IPS-18c (cell line): ENCODE measurements at regions not wholly inside any gene's neighbourhood (a gene's known extent, or its start where the extent isn't known, plus 50 kb on each side); places are given as distances from the start of the nearest gene placed in this dataset.

Source experiments
- H3K4me3 ChIP-seq: 2 replicates; pipeline ENCODE4 v1.7.0; 2013; ENCODE audit warnings: low read depth, mild to moderate bottlenecking, low read length, moderate library complexity; ENCODE audit not compliant: insufficient read depth
- H3K9me3 ChIP-seq: one replicate; pipeline ENCODE4 v1.6.1; 2013; ENCODE audit warnings: mild to moderate bottlenecking, low read length, moderate library complexity; ENCODE audit not compliant: control insufficient read depth, insufficient read depth

DNA sequence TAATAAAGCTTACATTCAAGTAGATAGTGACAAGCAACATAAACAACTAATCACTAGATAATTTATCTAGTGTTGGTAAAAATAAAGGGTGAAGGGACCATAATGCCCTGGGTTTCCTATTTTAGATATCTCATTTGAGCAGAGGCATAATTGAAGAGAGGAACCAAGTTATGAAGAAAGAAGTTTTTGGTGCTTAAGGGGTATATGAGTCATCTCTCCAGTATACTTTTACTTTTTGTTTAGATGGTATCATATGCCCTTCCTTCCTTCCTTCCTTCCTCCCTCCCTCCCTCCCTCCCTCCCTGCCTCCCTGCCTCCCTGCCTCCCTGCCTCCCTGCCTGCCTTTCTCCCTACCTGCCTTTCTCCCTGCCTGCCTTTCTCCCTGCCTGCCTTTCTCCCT is 1053.5 kb upstream of the CELF4 start:
- no peak overlapping the region for H3K4me3 ChIP-seq
- H3K9me3 ChIP-seq: no peaks in the 10 kb centered on the region

GRCh38 chr18:38616306-38616705 is 1050.7 kb upstream of the CELF4 start:
- no peaks in the 10 kb centered on the region for H3K9me3 ChIP-seq
- H3K4me3 ChIP-seq: no peak overlapping the region

GRCh38 chr18:38612904-38613303 is 1047.3 kb upstream of the CELF4 start:
- Histone ChIP-seq H3K9me3 (no peaks in the 10 kb centered on the region), H3K4me3 (no peak overlapping the region)

DNA sequence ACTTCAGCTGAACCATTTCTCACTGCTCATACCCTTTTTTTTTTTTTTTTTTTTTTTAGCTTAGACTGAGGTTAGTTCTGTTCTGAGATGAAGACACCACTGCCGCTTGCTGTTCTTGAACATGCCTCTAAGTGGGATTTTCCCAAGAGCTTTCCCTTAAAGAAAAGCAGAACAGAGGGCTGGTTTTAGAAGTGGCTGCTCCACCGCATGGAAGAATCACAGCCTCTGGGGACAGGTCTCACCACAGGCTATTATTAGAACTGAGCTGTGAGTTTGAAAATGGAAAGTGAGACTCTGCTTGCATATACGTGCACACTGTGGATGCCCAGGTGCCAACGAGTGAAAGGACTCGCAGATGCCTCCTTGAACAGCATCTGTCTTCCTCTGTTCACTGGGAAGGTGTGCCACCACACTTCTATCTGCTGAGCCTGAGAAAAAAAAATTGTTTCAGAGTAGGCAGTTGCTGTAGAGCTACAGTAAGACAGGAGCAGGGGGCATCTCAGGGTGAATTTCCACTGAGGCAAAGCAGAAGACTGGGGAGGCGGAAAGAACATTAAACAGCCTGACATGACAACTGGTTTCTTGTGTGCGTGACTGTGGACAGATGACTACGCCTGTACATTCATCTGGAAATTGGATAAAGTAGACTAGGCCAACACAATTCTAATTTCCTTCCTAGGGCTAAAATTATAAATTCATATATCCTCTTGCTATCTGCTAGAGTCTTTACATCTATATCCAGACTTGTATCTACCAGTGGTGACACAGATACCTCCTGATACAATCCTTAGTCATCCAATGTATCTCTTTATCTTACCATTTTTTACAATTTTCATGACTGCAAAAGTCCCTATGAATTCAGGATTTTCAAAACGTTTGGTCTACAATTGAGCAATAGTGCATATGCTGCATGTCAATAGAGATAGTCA is 1045.7 kb upstream of the CELF4 start:
- Histone ChIP-seq H3K9me3 (no peaks in the 10 kb centered on the region), H3K4me3 (no peak overlapping the region)

- H3K9me3 ChIP-seq: no peaks in the 10 kb centered on the region
- no peak overlapping the region for H3K4me3 ChIP-seq
Measured at GRCh38 chr18:38606841-38607240, 1041.2 kb upstream of the CELF4 start.

GRCh38 chr18:38602341-38602740 is 1036.7 kb upstream of the CELF4 start:
- no peaks in the 10 kb centered on the region for H3K9me3 ChIP-seq
- H3K4me3 ChIP-seq: no peak overlapping the region

DNA sequence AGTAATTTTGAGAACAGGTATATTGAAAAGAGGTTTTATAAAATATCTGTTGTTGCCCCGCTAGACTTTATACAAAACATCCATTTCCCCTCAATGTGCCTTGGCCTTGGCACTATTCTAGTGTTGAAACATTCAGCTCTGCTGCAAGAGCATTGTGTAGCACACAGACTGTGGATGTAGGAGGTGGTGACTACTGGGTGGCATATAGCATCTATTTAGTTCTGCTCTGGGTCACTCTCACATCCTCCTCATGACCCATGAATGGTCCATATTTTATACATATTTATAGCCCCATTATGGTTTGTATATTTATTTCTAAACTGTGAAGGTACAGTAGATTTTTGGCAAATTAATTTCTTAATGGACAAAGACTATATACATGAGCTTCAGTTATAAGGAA is 1022.0 kb upstream of the CELF4 start:
- Histone ChIP-seq H3K9me3 (peaks cover 2% of the 10 kb centered on the region), H3K4me3 (no peak overlapping the region)

DNA sequence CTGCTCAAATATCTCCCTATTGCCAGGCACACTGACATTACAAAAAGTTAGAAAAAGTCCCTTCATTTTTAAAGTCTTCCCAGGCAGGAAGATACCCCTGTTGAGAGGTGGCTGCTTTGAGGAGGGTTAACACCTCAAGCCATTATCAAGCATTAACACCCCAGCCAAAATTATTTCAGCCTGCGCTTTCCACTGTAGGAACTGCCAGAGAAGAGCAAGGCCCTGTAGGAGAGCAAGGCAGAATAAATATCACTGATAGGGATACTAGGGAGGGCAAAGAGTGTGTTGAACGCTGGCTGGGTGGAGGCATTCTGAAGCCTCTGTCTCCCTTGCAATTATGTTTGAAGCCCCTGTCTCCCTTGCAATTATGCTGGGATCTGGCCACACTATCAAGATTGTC is 1020.7 kb upstream of the CELF4 start:
- peaks cover 2% of the 10 kb centered on the region for H3K9me3 ChIP-seq

DNA sequence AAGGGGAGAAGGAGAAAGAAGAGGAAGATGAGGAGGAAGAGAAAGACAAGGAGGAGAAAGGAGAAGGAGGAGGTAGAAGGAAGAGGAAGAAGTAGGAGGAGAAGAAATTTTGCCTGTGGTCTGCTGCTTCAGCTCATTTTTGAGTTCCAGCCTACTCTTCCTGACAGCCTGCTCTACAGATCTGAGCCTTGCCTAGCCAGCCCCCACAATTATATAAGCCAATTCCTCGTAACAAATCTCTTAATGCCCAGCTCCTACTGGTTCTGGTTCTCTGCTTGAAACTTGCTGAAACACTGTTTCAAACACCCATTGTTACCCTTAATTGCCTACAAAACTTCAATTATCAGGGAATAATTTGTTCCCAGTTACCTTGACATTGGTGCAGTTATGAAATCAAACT is 1014.2 kb upstream of the CELF4 start:
- peaks cover 2% of the 10 kb centered on the region for H3K9me3 ChIP-seq
- H3K4me3 ChIP-seq: no peak overlapping the region

More for the DNA sequence above, 1020.7 kb upstream of the CELF4 start:
- no peak overlapping the region for H3K4me3 ChIP-seq

DNA sequence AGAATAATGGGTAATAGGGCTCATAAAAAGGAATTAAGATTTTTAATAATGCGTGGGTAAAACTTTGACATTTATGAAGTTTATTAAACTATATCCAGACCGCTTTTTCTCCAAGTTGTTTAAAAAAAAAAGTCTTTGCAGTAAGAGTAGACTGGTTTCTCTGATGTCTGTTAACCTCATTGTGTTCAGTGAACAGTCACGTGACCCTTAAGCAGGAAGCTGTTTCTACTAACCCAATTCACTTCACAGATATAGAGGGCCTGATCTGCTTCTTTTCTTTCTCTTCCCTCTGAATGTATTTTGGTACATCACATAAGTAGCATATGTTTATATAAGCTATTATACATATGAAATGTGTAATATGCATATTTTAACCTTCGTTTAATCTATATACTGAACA is 1011.3 kb upstream of the CELF4 start:
- H3K4me3 ChIP-seq: no peak overlapping the region
- H3K9me3 ChIP-seq: no peaks in the 10 kb centered on the region

GRCh38 chr18:38576349-38576748 is 1010.8 kb upstream of the CELF4 start:
- no peaks in the 10 kb centered on the region for H3K9me3 ChIP-seq
- no peak overlapping the region for H3K4me3 ChIP-seq

DNA sequence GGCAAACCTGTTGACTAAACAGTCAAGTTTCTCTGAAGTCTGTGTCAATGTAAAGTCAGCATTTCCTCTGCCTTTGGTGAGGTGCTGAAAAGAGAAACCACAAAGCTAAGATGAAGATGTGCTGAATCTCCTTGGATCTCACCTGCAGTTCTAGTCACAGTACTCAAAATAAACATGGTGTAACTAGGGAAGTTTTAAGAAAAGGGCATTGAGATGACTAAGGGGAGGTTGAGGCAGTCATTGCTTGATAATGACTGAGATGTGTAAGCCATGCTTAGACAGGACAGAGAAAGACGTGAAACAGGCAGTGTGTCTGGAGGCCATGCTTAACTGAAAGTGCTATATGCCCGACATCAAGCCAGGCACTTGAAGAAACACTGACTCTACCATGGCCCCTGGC is 1010.0 kb upstream of the CELF4 start:
- Histone ChIP-seq H3K9me3 (no peaks in the 10 kb centered on the region), H3K4me3 (no peak overlapping the region)

- H3K4me3 ChIP-seq: no peak overlapping the region
- H3K9me3 ChIP-seq: no peaks in the 10 kb centered on the region
Measured at GRCh38 chr18:38575023-38575422, 1009.4 kb upstream of the CELF4 start.

DNA sequence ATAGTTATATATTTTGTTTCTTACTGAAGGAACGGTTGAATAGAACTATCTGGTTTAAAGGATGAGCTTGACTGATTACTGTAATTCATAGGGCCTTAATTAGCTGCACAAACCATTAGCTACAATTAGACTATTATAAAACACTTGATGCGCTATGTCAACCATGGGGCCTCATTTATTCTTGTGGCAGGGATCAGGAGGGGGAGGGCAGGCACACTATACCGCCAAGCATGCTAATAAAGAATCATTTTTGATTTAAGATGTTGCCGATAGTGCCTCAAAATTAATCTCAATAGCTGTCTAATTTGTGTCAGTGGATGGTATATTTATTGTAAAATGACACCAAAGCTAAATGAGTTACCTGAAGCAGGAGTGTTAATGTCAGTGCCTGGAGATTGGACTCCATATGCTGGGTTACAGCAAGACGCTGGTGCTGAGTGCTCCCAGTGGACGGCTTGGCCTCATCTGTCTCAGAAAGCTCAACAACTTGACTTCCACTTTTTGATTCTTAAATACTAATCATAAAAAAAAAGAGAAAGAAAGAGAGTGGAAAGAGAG is 1007.0 kb upstream of the CELF4 start:
- no peak overlapping the region for H3K4me3 ChIP-seq

GRCh38 chr18:38571651-38572050 is 1006.1 kb upstream of the CELF4 start:
- H3K4me3 ChIP-seq: no peak overlapping the region
- no peaks in the 10 kb centered on the region for H3K9me3 ChIP-seq

More for the DNA sequence above, 1007.0 kb upstream of the CELF4 start:
- no peaks in the 10 kb centered on the region for H3K9me3 ChIP-seq

DNA sequence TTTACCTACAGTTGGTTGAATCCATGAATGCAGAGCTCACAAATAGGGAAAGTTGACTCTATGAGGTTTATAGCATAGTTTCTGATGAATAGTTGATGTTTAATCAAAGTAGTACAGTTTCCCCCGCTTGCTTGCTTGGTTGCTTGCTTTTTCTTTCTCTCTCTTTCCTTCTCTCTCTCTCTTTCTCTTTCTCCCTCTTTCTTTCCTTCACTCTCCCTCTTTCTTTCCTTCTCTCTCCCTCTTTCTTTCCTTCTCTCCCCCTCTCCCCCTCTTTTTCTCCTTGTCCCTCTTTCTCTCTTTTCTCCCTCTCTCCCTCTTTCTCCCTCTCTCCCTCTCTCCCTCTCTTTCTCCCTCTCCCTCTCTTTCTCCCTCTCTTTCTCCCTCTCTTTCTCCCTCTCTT is 999.9 kb upstream of the CELF4 start:
- no peaks in the 10 kb centered on the region for H3K9me3 ChIP-seq
- no peak overlapping the region for H3K4me3 ChIP-seq

- no peak overlapping the region for H3K4me3 ChIP-seq
- H3K9me3 ChIP-seq: no peaks in the 10 kb centered on the region
Measured at GRCh38 chr18:38563396-38563980, 997.9 kb upstream of the CELF4 start.

DNA sequence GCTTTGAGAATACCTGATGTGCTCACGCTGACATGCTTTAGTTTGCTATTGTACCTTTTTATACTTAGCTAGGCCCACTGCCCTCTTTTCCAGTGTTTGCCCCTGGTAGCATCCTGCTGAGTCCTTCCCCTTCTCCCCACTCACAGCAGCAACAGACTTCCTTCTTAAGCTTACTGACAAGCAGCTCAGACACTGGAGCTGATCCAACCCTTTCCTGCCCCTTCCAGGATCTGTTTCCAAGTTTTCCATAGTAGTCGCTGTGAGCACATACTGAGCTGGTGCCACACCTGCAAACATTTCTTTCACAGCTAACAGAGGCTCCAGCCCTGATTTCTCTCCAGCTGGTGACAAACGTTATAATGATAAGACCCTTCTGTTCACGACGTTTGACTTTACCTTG is 991.4 kb upstream of the CELF4 start:
- Histone ChIP-seq H3K9me3 (no peaks in the 10 kb centered on the region), H3K4me3 (no peak overlapping the region)
